Ishikawa (cell line): ENCODE measurements at regions not wholly inside any gene's neighbourhood (a gene's known extent, or its start where the extent isn't known, plus 50 kb on each side); places are given as distances from the start of the nearest gene placed in this dataset.

ENCODE experiments used
- CEBPB ChIP-seq: IDR thresholded peaks from 2 replicates; pipeline ENCODE4 v1.6.1; 2012
- CREB1 ChIP-seq: IDR thresholded peaks from 2 replicates; pipeline ENCODE4 v1.6.1; 2012; ENCODE audit warnings: low read depth
- EGR1 ChIP-seq: IDR thresholded peaks from 2 replicates; pipeline ENCODE4 v1.6.1; 2012
- EP300 ChIP-seq: IDR thresholded peaks from 2 replicates; pipeline ENCODE4 v1.6.1; 2012; ENCODE audit warnings: borderline replicate concordance
- FOXM1 ChIP-seq: IDR thresholded peaks from 2 replicates; pipeline ENCODE4 v1.6.1; 2012; ENCODE audit warnings: low read depth, borderline replicate concordance
- MAX ChIP-seq: IDR thresholded peaks from 2 replicates; pipeline ENCODE4 v1.6.1; 2012
- NFIC ChIP-seq: IDR thresholded peaks from 2 replicates; pipeline ENCODE4 v1.6.1; 2012
- RAD21 ChIP-seq: IDR thresholded peaks from 2 replicates; pipeline ENCODE4 v1.6.1; 2012; ENCODE audit warnings: low read depth
- TAF1 ChIP-seq: IDR thresholded peaks from 2 replicates; pipeline ENCODE4 v1.6.1; 2012; ENCODE audit warnings: low read depth, mild to moderate bottlenecking
- TCF12 ChIP-seq: IDR thresholded peaks from 2 replicates; pipeline ENCODE4 v1.6.1; 2012; ENCODE audit warnings: low read depth
- TEAD4 ChIP-seq: IDR thresholded peaks from 2 replicates; pipeline ENCODE4 v1.6.1; 2012
- USF1 ChIP-seq: IDR thresholded peaks from 2 replicates; pipeline ENCODE4 v1.6.1; 2012
- YY1 ChIP-seq: IDR thresholded peaks from 2 replicates; pipeline ENCODE4 v1.6.1; 2012; ENCODE audit warnings: low read depth
- ZBTB7A ChIP-seq: IDR thresholded peaks from 2 replicates; pipeline ENCODE4 v1.6.1; 2012; ENCODE audit warnings: low read depth
- TF ChIP-seq, protein P1 (sequence below): IDR thresholded peaks from 2 replicates; pipeline ENCODE4 v1.6.1; 2012; ENCODE audit warnings: low read depth, mild to moderate bottlenecking

GRCh38 chr10:125294109-125294508 lies 133.7 kb upstream of the CTBP2 start:
- TF ChIP-seq EGR1 (no peak), CREB1 (no peak), USF1 (no peak), MAX (no peak), NFIC (no peak), TEAD4 (no peak), FOXM1 (no peak), RAD21 (no peak), CEBPB (no peak), TAF1 (no peak), EP300 (no peak), TCF12 (no peak)
- TF ChIP-seq, protein P1, sequence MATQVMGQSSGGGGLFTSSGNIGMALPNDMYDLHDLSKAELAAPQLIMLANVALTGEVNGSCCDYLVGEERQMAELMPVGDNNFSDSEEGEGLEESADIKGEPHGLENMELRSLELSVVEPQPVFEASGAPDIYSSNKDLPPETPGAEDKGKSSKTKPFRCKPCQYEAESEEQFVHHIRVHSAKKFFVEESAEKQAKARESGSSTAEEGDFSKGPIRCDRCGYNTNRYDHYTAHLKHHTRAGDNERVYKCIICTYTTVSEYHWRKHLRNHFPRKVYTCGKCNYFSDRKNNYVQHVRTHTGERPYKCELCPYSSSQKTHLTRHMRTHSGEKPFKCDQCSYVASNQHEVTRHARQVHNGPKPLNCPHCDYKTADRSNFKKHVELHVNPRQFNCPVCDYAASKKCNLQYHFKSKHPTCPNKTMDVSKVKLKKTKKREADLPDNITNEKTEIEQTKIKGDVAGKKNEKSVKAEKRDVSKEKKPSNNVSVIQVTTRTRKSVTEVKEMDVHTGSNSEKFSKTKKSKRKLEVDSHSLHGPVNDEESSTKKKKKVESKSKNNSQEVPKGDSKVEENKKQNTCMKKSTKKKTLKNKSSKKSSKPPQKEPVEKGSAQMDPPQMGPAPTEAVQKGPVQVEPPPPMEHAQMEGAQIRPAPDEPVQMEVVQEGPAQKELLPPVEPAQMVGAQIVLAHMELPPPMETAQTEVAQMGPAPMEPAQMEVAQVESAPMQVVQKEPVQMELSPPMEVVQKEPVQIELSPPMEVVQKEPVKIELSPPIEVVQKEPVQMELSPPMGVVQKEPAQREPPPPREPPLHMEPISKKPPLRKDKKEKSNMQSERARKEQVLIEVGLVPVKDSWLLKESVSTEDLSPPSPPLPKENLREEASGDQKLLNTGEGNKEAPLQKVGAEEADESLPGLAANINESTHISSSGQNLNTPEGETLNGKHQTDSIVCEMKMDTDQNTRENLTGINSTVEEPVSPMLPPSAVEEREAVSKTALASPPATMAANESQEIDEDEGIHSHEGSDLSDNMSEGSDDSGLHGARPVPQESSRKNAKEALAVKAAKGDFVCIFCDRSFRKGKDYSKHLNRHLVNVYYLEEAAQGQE = no peak

- no peak for TF ChIP-seq ZBTB7A
- no peak for TF ChIP-seq YY1
- no peak for TF ChIP-seq TCF12
- TF ChIP-seq EGR1 = no peak
These were observed 131.5 kb upstream of the CTBP2 start for GRCh38 chr10:125291836-125292235.

GRCh38 chr10:125289461-125289860 lies 129.1 kb upstream of the CTBP2 start:
- TF ChIP-seq ZBTB7A (no peak), CEBPB (no peak), RAD21 (no peak), TCF12 (no peak), MAX (no peak), USF1 (no peak), EP300 (no peak), TEAD4 (no peak), FOXM1 (no peak), YY1 (no peak), CREB1 (no peak), EGR1 (no peak), NFIC (no peak), TAF1 (no peak)
- TF ChIP-seq, protein P1 = no peak

GRCh38 chr10:125284875-125285597 lies 124.7 kb upstream of the CTBP2 start:
- TF ChIP-seq MAX (peak; percentile 56; the same call in 1 of the 2 replicates), NFIC (no peak), YY1 (peak; percentile 85)

DNA sequence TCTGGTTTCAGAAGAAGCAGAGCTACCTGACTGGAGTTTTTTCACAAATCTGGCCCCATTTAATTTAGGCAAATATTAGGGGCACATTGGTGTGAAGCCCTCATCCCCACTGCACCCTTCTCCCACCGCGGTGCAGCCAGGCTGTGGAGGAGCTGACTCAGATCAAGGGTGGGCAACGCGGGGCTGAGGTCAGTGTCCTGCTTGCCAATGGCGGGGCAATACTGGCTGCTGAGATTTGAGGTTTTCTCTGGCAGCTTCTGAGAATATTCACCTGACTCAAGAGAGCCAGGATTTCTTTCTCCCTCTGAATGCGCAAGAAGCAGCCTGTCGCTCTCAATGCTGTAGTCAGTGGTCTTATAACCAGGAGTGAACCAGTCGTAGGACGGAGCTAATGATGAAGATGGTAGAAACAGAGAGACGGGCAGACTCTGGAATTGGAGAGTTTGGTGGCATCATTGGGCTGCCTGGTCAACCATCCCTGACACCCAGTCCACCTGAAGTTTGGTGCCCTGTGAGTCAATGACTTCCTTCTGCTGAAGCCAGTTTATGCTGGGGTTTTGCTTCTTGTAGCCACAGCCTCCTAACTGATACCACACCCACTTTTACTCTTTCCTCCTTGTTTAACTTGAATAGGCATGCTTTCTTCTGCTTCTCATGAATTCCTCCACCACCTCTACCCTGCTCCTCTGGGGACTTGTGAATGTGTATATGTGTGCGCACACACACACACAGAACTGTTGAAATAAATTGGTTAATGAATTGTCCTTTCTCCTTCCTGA lies 123.7 kb upstream of the CTBP2 start:
- TF ChIP-seq TEAD4 = no peak
- no peak for TF ChIP-seq YY1
- no peak for TF ChIP-seq RAD21
- no peak for TF ChIP-seq EP300
- no peak for TF ChIP-seq TAF1
- no peak for TF ChIP-seq CREB1
- no peak for TF ChIP-seq FOXM1
- no peak for TF ChIP-seq ZBTB7A
- TF ChIP-seq NFIC = no peak
- no peak for TF ChIP-seq EGR1
- TF ChIP-seq TCF12 = no peak
- TF ChIP-seq, protein P1 = no peak
- no peak for TF ChIP-seq CEBPB
- TF ChIP-seq USF1 = no peak
